Frontal cortex (tissue), 4 donors: ENCODE measurements at regions not wholly inside any gene's neighbourhood (a gene's known extent, or its start where the extent isn't known, plus 50 kb on each side); places are given as distances from the start of the nearest gene placed in this dataset. TPM values are rescaled to one million over a fixed set of nuclear protein-coding genes. Genes with fewer than 3 reads are reported as not detected.

Source experiments
- DNase-seq, 2 donors: peaks; one replicate each; pipeline ENCODE4 v3.0.0; 2012; ENCODE audit warnings: low spot score in 2 of 2
- FAIRE-seq: peaks from 2 replicates; lab custom pipeline; 2012; peaks lifted over from hg19 to GRCh38; lab: Jason Lieb, UNC
- small RNA-seq: library from RNA; depleted of rRNA; stranded (forward); fragments of <200 nt; gene quantifications from one replicate; pipeline ENCODE3, GENCODE V24; 2014
- donor health status: control.
- donor health status: control.
- donor health status: control.

GRCh38 chr16:85560932-85561247 lies 52.2 kb upstream of the GSE1 start:
- no peak for DNase-seq
- FAIRE-seq = no peak

DNA sequence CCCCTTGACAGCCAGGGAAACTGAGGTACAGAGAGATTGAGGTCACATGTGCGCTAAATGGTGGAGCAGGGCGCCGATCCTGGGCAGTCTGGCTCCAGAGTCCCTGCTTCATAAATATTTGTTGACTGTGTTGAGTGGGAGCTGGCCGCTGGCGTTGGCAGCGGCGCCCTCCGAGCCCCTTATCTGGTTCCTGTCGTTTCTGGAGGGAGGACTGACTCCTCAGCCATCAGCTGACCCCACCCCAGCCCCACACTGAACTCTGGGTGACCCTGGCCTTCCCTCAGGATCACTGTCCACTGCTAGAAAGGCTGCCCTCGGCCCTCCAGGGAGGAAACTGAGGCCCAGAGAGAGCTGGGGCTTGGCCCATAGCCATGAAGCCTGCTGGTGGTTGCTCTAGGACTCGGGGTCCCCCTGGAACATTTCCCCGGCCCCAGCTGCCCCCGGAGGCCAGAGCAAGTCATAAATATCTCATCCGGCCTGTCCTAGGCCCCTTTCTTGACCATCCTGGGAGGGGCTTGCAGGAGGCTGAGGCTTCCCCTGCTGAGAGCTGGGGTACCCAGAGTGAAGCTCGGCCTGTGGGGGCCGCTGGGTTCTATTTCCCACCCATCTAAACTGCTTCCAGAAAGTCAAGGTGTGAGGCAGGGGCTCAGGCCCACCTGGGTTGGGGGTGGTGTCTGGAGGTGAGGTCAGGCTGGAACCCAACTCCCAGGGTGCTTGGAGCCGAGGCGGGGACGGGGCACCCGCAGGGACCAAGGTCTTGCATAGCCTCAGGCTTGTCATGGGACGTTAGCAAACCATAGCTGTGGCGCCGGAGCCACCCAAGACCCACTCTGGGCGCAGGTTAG lies 51.7 kb upstream of the GSE1 start:
- no peak for FAIRE-seq
- DNase-seq = no peak

- no peak for DNase-seq
- no peak for FAIRE-seq
Measured at GRCh38 chr16:85562093-85562786, 50.9 kb upstream of the GSE1 start.

DNA sequence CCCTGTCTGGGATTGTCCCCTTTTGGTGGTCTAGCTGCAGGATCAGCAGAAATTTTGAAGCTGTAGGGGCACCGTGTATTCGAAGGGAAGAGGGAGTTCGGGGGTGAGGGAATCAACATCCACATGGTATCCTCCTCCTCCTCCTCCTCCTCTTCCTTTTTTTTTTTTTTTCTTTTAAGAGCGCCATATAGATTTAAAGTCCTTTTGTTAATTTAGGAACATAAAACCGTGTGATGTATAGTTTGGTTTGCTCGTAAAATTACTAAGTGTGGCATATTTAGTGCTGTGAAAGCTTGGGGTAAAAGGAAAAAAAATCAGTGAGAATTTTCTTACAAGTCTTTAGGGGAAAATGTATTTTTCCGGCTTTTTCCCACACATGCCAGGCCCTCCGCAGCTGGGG lies 50.1 kb upstream of the GSE1 start:
- no peak for FAIRE-seq
- DNase-seq = no peak

Small RNAs in the stretch of these regions (small RNA-seq; reads per million reads assigned to genes)
- not detected for gene COX6CP16
- gene MIR5093 = not detected
